ENCODE measurements at regions not wholly inside any gene's neighbourhood (a gene's known extent, or its start where the extent isn't known, plus 50 kb on each side); places are given as distances from the start of the nearest gene placed in this dataset.
"Not testable (repeated sequence)": the region's sequence is repeated elsewhere in the genome, so short reads cannot be mapped to it uniquely, and the experiment has no call there.

DNA sequence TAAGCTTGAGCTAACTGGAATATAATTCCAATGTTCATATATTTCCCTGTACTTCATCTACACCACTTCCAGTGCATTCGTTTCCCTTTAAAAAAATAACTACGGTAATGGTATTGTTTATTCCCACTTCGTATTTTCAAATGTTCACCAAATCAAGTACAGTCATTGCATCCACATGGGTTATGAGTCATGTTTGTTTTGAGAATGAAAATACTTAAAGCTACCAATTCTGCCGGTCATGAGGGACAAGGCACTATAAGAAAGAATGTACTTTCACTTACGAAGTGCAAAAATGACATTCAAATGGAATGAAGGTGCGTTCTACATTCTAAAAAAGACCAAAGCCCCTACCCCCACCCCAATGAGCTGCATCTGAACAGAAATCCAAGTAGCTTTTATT is 174.4 kb upstream of the FGF13 start:
- H3K4me1 ChIP-seq, result no peaks in the 10 kb centered on the region
- 74% methylated on average over 6 of the region's 6 CpGs for WGBS
- no peaks in the 10 kb centered on the region for H3K36me3 ChIP-seq
- no peaks in the 10 kb centered on the region for H3K27me3 ChIP-seq
- H3K9me3 ChIP-seq, result no peaks in the 10 kb centered on the region
- DNase-seq (ENCODE audit: low spot score in 2 of 2), result no peak
- H3K27ac ChIP-seq, result no peak overlapping the region
- H3K4me3 ChIP-seq, result no peak overlapping the region
- no peak for TF ChIP-seq POLR2A (IDR thresholded peaks at IDR 0.05)
- TF ChIP-seq, protein P1, sequence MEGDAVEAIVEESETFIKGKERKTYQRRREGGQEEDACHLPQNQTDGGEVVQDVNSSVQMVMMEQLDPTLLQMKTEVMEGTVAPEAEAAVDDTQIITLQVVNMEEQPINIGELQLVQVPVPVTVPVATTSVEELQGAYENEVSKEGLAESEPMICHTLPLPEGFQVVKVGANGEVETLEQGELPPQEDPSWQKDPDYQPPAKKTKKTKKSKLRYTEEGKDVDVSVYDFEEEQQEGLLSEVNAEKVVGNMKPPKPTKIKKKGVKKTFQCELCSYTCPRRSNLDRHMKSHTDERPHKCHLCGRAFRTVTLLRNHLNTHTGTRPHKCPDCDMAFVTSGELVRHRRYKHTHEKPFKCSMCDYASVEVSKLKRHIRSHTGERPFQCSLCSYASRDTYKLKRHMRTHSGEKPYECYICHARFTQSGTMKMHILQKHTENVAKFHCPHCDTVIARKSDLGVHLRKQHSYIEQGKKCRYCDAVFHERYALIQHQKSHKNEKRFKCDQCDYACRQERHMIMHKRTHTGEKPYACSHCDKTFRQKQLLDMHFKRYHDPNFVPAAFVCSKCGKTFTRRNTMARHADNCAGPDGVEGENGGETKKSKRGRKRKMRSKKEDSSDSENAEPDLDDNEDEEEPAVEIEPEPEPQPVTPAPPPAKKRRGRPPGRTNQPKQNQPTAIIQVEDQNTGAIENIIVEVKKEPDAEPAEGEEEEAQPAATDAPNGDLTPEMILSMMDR (IDR thresholded peaks at IDR 0.05), result no peak
- no peak for TF ChIP-seq POLR2AphosphoS5 (IDR thresholded peaks at IDR 0.05)
- no peak for TF ChIP-seq EP300 (IDR thresholded peaks at IDR 0.05)

DNA sequence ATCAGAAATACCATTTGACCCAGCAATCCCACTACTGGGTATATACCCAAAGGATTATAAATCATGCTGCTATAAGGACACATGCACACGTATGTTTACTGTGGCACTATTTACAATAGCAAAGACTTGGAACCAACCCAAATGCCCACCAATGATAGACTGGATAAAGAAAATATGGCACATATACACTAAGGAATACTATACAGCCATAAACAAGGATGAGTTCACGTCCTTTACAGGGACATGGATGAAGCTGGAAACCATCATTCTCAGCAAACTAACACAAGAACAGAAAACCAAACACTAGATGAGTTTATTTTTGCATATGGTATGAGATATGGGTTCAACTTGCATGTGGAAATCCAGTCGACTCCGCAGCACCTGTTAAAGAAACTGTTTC is 168.8 kb upstream of the FGF13 start:
- H3K4me1 ChIP-seq; DNase-seq (ENCODE audit: low spot score in 2 of 2); H3K9me3 ChIP-seq; H3K27ac ChIP-seq; H3K36me3 ChIP-seq; H3K4me3 ChIP-seq; H3K27me3 ChIP-seq: not testable (repeated sequence)
- WGBS, result 89% methylated on average over 4 of the region's 4 CpGs

DNA sequence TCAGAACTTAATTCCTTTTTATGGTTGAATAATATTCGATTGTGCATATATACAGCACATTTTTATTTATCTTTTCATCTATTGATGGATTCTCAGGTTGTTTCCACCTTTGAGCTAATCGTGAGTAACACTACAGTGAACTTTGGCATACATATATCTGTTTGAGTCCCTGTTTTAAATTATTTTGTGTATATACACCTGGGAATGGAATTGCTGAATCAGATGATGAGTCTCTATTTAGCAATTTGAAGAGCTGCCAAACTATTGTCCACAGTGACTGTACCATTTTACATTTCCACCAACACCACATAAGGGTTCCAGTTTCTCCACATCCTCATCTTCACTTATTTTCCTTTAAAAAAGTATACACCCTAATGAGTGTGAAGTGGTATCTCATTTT is 166.2 kb upstream of the FGF13 start:
- Histone ChIP-seq H3K36me3 (no peaks in the 10 kb centered on the region), H3K9me3 (no peaks in the 10 kb centered on the region), H3K27me3 (no peaks in the 10 kb centered on the region), H3K4me3 (no peak overlapping the region), H3K27ac (no peak overlapping the region), H3K4me1 (no peaks in the 10 kb centered on the region)
- 60% methylated on average over 2 of the region's 2 CpGs for WGBS
- TF ChIP-seq POLR2A (IDR thresholded peaks at IDR 0.05) (no peak), POLR2AphosphoS5 (IDR thresholded peaks at IDR 0.05) (no peak), EP300 (IDR thresholded peaks at IDR 0.05) (no peak)
- TF ChIP-seq, protein P1 (IDR thresholded peaks at IDR 0.05), result no peak
- DNase-seq (ENCODE audit: low spot score in 2 of 2), result no peak

DNA sequence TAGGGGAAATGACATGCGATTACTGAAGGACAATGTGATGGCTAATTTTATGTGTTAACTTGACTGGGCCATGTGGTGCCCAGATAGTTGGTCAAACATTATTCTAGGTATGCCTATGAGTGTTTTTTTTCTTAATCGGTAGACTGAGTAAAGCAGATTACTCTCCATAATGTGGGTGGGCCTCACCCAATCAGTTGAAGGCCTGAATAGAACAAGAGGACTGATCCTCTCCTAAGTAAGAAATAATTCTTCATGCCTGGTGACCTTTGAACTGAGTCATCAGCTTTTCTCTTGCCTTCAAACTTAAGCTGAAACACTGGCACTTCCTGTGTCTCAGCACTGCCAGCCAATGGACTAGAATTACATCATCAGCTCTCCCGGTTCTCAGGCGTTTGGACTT is 164.0 kb upstream of the FGF13 start:
- no peaks in the 10 kb centered on the region for H3K27me3 ChIP-seq
- WGBS, result 89% methylated on average over 4 of the region's 4 CpGs
- TF ChIP-seq, protein P1 (IDR thresholded peaks at IDR 0.05), result no peak
- no peak for TF ChIP-seq POLR2A (IDR thresholded peaks at IDR 0.05)
- no peak for TF ChIP-seq POLR2AphosphoS5 (IDR thresholded peaks at IDR 0.05)
- no peak for TF ChIP-seq EP300 (IDR thresholded peaks at IDR 0.05)
- no peaks in the 10 kb centered on the region for H3K4me1 ChIP-seq
- DNase-seq (ENCODE audit: low spot score in 2 of 2), result no peak
- no peak overlapping the region for H3K27ac ChIP-seq
- no peak overlapping the region for H3K4me3 ChIP-seq
- H3K9me3 ChIP-seq, result no peaks in the 10 kb centered on the region
- H3K36me3 ChIP-seq, result no peaks in the 10 kb centered on the region

DNA sequence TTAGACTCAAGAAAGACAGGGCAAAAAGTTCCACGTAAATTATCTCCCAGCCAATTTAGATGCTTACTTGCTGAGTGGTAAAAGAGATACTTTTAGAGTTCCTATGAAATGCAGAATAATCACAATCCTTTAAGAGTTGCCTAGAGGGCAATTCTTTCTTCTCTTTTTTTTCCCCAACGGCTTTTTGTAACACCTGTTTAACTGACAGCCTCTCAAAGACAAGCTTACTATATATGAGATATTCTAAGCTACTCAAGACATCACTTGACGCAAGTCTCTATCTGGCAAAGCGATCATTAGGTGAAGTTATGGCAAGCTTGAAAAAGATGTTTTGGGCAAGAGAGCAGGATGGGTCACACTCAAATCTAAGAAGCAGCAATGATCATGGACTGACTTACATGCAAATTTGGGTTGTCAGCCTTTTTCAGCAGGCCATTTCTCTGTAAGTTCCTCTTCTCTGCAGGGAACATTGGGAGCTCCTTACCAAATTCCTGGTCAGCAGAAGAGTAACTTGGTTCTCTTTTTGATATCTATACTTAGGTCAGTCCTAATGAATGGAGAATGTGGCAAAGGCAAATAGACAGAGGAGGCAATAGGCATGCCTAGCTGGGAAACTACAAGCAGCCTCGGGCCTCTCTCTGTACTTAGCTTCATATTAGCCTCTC is 162.9 kb upstream of the FGF13 start:
- Histone ChIP-seq H3K36me3 (no peaks in the 10 kb centered on the region), H3K4me3 (no peak overlapping the region), H3K27me3 (no peaks in the 10 kb centered on the region), H3K27ac (no peak overlapping the region), H3K9me3 (no peaks in the 10 kb centered on the region), H3K4me1 (no peaks in the 10 kb centered on the region)
- 78% methylated on average over 5 of the region's 5 CpGs for WGBS
- DNase-seq (ENCODE audit: low spot score in 2 of 2), result no peak
- TF ChIP-seq POLR2A (IDR thresholded peaks at IDR 0.05) (no peak), EP300 (IDR thresholded peaks at IDR 0.05) (no peak), POLR2AphosphoS5 (IDR thresholded peaks at IDR 0.05) (no peak)
- TF ChIP-seq, protein P1 (IDR thresholded peaks at IDR 0.05), result no peak

DNA sequence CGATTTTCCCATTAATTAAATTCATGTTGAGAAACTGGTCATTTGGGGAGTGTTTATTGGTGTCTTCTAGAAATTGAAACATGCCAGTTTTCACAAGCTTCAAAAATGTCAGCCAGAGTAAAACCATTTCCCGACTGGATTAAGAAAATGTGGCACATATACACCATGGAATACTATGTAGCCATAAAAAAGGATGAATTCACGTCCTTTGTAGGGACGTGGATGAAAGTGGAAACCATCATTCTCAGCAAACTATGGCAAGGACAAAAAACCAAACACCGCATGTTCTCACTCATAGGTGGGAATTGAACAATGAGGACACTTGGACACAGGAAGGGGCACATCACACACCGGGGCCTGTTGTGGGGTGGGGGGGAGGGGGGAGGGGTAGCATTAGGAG is 162.1 kb upstream of the FGF13 start:
- DNase-seq (ENCODE audit: low spot score in 2 of 2); H3K4me1 ChIP-seq; H3K27me3 ChIP-seq; H3K4me3 ChIP-seq; H3K27ac ChIP-seq; H3K36me3 ChIP-seq; H3K9me3 ChIP-seq: not testable (repeated sequence)
- WGBS, result 87% methylated on average over 6 of the region's 6 CpGs
